ENCODE measurements at regions not wholly inside any gene's neighbourhood (a gene's known extent, or its start where the extent isn't known, plus 50 kb on each side); places are given as distances from the start of the nearest gene placed in this dataset.

- DNase-seq (ENCODE audit: low read depth, low spot score) = no peak
- H3K27ac ChIP-seq = no peak overlapping the region
These were observed 267.0 kb upstream of the GOLIM4 start for GRCh38 chr3:168362661-168363247.

GRCh38 chr3:168362156-168362555 is 266.4 kb upstream of the GOLIM4 start:
- no peak for DNase-seq (ENCODE audit: low read depth, low spot score)
- no peak overlapping the region for H3K27ac ChIP-seq

GRCh38 chr3:168360993-168361392 is 265.3 kb upstream of the GOLIM4 start:
- H3K27ac ChIP-seq = no peak overlapping the region
- no peak for DNase-seq (ENCODE audit: low read depth, low spot score)

- H3K27ac ChIP-seq = no peak overlapping the region
- DNase-seq (ENCODE audit: low read depth, low spot score) = no peak
These were observed 247.5 kb upstream of the GOLIM4 start for GRCh38 chr3:168342946-168343850.

GRCh38 chr3:168341956-168342936 is 246.5 kb upstream of the GOLIM4 start:
- no peak overlapping the region for H3K27ac ChIP-seq
- DNase-seq (ENCODE audit: low read depth, low spot score) = no peak

- no peak for DNase-seq (ENCODE audit: low read depth, low spot score)
These were observed 245.6 kb upstream of the GOLIM4 start for GRCh38 chr3:168341192-168341815.

GRCh38 chr3:168338161-168338560 is 242.4 kb upstream of the GOLIM4 start:
- H3K27ac ChIP-seq = no peak overlapping the region
- DNase-seq (ENCODE audit: low read depth, low spot score) = no peak

More at GRCh38 chr3:168341192-168341815, 245.6 kb upstream of the GOLIM4 start:
- no peak overlapping the region for H3K27ac ChIP-seq

- no peak overlapping the region for H3K27ac ChIP-seq
- DNase-seq (ENCODE audit: low read depth, low spot score) = no peak
These were observed 240.6 kb upstream of the GOLIM4 start for GRCh38 chr3:168336276-168336675.

- H3K27ac ChIP-seq = no peak overlapping the region
- DNase-seq (ENCODE audit: low read depth, low spot score) = no peak
These were observed 237.7 kb upstream of the GOLIM4 start for GRCh38 chr3:168333410-168333935.

GRCh38 chr3:168331756-168332155 is 236.0 kb upstream of the GOLIM4 start:
- no peak for DNase-seq (ENCODE audit: low read depth, low spot score)
- H3K27ac ChIP-seq = no peak overlapping the region

- DNase-seq (ENCODE audit: low read depth, low spot score) = no peak
- no peak overlapping the region for H3K27ac ChIP-seq
These were observed 235.3 kb upstream of the GOLIM4 start for GRCh38 chr3:168330983-168331382.

- H3K27ac ChIP-seq = no peak overlapping the region
- DNase-seq (ENCODE audit: low read depth, low spot score) = no peak
These were observed 232.1 kb upstream of the GOLIM4 start for GRCh38 chr3:168327856-168328255.

- H3K27ac ChIP-seq = no peak overlapping the region
- no peak for DNase-seq (ENCODE audit: low read depth, low spot score)
These were observed 230.0 kb upstream of the GOLIM4 start for GRCh38 chr3:168325684-168326083.

- no peak overlapping the region for H3K27ac ChIP-seq
- no peak for DNase-seq (ENCODE audit: low read depth, low spot score)
These were observed 227.2 kb upstream of the GOLIM4 start for GRCh38 chr3:168322941-168323340.

- DNase-seq (ENCODE audit: low read depth, low spot score) = no peak
These were observed 218.4 kb upstream of the GOLIM4 start for GRCh38 chr3:168314166-168314565.

GRCh38 chr3:168312984-168313383 is 217.3 kb upstream of the GOLIM4 start:
- no peak overlapping the region for H3K27ac ChIP-seq
- DNase-seq (ENCODE audit: low read depth, low spot score) = no peak

More at GRCh38 chr3:168314166-168314565, 218.4 kb upstream of the GOLIM4 start:
- H3K27ac ChIP-seq = no peak overlapping the region

- DNase-seq (ENCODE audit: low read depth, low spot score) = no peak
- H3K27ac ChIP-seq = no peak overlapping the region
These were observed 212.2 kb upstream of the GOLIM4 start for GRCh38 chr3:168307893-168308292.

GRCh38 chr3:168295027-168295426 is 199.3 kb upstream of the GOLIM4 start:
- DNase-seq (ENCODE audit: low read depth, low spot score) = no peak

GRCh38 chr3:168292296-168292695 is 196.6 kb upstream of the GOLIM4 start:
- DNase-seq (ENCODE audit: low read depth, low spot score) = no peak
- H3K27ac ChIP-seq = no peak overlapping the region

More at GRCh38 chr3:168295027-168295426, 199.3 kb upstream of the GOLIM4 start:
- H3K27ac ChIP-seq = no peak overlapping the region

Data from epithelial cell of prostate (primary cell).